ENCODE measurements at regions not wholly inside any gene's neighbourhood (a gene's known extent, or its start where the extent isn't known, plus 50 kb on each side); places are given as distances from the start of the nearest gene placed in this dataset.
A peak's percentile ranks its signal among the peaks of the same experiment; 100 is the strongest.
"Not testable (repeated sequence)": the region's sequence is repeated elsewhere in the genome, so short reads cannot be mapped to it uniquely, and the experiment has no call there.

- TF ChIP-seq ARID1B (IDR thresholded peaks at IDR 0.05): 0 out of 2 replicates have a peak, but pooled peaks have one; percentile 23
- TF ChIP-seq, protein P1, sequence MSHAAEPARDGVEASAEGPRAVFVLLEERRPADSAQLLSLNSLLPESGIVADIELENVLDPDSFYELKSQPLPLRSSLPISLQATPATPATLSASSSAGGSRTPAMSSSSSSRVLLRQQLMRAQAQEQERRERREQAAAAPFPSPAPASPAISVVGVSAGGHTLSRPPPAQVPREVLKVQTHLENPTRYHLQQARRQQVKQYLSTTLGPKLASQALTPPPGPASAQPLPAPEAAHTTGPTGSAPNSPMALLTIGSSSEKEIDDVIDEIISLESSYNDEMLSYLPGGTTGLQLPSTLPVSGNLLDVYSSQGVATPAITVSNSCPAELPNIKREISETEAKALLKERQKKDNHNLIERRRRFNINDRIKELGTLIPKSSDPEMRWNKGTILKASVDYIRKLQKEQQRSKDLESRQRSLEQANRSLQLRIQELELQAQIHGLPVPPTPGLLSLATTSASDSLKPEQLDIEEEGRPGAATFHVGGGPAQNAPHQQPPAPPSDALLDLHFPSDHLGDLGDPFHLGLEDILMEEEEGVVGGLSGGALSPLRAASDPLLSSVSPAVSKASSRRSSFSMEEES (CRISPR knock-in tag; IDR thresholded peaks at IDR 0.05): peak; percentile 66
- 0 out of 2 replicates have a peak, but pooled peaks have one; percentile 11 for TF ChIP-seq TAL1 (IDR thresholded peaks at IDR 0.05)
- TF ChIP-seq, protein P2, sequence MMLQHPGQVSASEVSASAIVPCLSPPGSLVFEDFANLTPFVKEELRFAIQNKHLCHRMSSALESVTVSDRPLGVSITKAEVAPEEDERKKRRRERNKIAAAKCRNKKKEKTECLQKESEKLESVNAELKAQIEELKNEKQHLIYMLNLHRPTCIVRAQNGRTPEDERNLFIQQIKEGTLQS (IDR thresholded peaks at IDR 0.05): peak; percentile 17; the same call in 1 of the 2 replicates
- TF ChIP-seq, protein P2 (CRISPR knock-in tag; conservative IDR thresholded peaks at IDR 0.05): not testable (repeated sequence)
- TF ChIP-seq TOE1 (IDR thresholded peaks at IDR 0.05; ENCODE audit: borderline replicate concordance): 0 out of 2 replicates have a peak, but pooled peaks have one; percentile 28
- not testable (repeated sequence) for TF ChIP-seq TOE1 (CRISPR knock-in tag; IDR thresholded peaks at IDR 0.05; ENCODE audit: borderline replicate concordance, low read depth); JUND (tag; IDR thresholded peaks at IDR 0.05; ENCODE audit: borderline replicate concordance, low read depth, low read length)
- TF ChIP-seq, protein P3, sequence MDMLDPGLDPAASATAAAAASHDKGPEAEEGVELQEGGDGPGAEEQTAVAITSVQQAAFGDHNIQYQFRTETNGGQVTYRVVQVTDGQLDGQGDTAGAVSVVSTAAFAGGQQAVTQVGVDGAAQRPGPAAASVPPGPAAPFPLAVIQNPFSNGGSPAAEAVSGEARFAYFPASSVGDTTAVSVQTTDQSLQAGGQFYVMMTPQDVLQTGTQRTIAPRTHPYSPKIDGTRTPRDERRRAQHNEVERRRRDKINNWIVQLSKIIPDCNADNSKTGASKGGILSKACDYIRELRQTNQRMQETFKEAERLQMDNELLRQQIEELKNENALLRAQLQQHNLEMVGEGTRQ (CRISPR knock-in tag; IDR thresholded peaks at IDR 0.05): peak; percentile 35; the same call in 1 of the 2 replicates
- TF ChIP-seq JUND (IDR thresholded peaks at IDR 0.05; ENCODE audit: borderline replicate concordance, low read depth, low read length): 0 out of 2 replicates have a peak, but pooled peaks have one; percentile 7
- TF ChIP-seq ZNF592 (IDR thresholded peaks at IDR 0.05): peak; percentile 47; the same call in 1 of the 2 replicates
- TF ChIP-seq RAD21 (CRISPR knock-in tag; conservative IDR thresholded peaks at IDR 0.05 in 1 of 2, IDR thresholded peaks at IDR 0.05 in 1 of 2): 0 out of 4 replicates have a peak, but pooled peaks of 1 of the 2 experiments have one; percentile 8
- TF ChIP-seq, protein P4, sequence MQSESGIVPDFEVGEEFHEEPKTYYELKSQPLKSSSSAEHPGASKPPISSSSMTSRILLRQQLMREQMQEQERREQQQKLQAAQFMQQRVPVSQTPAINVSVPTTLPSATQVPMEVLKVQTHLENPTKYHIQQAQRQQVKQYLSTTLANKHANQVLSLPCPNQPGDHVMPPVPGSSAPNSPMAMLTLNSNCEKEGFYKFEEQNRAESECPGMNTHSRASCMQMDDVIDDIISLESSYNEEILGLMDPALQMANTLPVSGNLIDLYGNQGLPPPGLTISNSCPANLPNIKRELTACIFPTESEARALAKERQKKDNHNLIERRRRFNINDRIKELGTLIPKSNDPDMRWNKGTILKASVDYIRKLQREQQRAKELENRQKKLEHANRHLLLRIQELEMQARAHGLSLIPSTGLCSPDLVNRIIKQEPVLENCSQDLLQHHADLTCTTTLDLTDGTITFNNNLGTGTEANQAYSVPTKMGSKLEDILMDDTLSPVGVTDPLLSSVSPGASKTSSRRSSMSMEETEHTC (IDR thresholded peaks at IDR 0.05): peak; percentile 29; the same call in 1 of the 2 replicates
- TF ChIP-seq CREM (IDR thresholded peaks at IDR 0.05; ENCODE audit: low read depth): peak; percentile 29; the same call in 1 of the 2 replicates
- 0 out of 2 replicates have a peak, but pooled peaks have one; percentile 1 for TF ChIP-seq NFIC (IDR thresholded peaks at IDR 0.05)
Observed at GRCh38 chr16:29177888-29178726, 193.3 kb downstream of the LAT start (continued).

Data from K562 (cell line).